ENCODE measurements at regions not wholly inside any gene's neighbourhood (a gene's known extent, or its start where the extent isn't known, plus 50 kb on each side); places are given as distances from the start of the nearest gene placed in this dataset.

DNA sequence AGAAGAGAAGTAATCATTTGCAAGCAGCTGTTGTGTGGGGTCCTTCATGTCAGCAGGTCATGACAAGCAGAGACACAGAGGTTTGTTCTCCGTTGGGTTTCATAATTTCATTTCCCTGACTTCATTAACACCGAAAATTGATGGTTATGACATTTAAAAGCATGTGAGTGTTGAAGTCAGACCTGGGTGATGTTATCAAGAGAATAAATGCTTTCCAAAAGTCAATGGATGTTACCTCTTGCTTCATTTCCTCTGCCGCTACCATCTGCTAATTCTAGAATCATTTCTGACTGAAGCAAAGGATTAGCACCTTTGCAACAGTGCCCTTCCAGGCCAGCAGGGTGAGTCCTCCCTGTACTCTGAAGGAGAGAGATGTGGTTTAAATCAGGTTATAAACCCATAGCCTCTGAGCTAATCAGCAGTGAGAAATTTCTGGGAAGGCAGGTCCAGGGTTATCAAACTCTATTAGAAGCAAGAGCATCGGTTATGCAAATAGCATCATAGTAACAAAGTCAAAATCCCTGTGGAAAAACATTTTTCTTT, 446.2 kb downstream of the PIK3C3 start:
- no peak for DNase-seq (ENCODE audit: low read depth, low spot score)

DNA sequence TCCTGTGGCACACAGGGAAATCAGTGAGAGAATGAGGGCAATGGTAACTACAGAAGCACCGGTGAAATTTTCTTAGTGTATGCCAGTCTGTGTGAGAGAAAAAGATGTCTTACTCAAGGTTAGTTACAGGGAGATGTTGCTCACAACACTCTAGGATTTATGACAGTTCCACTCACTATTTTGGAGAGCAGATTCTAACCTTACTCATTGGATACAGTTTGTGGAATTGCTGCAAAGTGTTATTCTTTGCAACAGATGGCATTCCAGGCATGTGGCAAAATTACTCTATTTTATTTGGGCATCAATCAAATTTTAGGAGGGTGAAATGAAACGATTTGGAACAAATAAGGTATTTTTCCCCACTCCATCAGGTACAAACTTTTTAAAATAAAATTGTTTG, 449.1 kb downstream of the PIK3C3 start:
- no peak for DNase-seq (ENCODE audit: low read depth, low spot score)

DNA sequence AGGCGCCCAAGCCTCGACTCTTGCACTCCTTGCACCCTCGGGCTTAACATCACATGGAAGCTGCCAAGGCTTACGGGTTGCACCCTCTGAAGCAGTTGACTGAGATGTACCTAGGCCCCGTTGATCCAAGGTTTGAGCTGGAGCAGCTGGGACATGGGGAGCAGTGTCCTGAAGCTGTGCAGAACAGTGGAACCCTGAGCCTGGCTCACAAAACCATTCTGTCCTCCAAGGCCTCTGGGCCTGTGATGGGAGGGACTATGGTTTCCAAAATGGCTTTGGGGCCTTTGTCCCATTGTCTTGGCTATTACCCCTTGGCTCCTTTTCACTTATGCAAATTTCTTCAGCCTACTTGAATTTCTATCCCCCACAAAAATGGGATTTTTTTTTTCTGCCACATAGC, 454.0 kb downstream of the PIK3C3 start:
- DNase-seq (ENCODE audit: low read depth, low spot score) = no peak

DNA sequence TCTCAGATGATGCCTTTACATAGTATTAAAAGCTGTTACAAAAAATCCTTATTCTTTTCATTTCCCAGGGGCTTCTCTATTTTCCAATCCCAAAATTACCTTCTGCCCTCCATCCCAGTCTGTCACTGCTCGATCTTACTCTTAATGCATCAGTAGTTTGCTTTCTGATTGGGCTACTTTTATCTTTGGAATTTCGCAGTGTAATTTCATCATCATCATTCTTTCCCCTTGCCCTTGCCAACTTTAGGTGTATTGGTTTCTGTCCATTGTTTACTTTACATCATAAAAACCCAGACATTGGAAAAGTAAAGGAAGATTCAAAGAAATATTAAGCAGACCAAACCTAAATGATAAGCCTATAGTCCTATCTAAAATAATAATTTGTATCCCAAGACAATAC, 457.2 kb downstream of the PIK3C3 start:
- DNase-seq (ENCODE audit: low read depth, low spot score) = no peak

DNA sequence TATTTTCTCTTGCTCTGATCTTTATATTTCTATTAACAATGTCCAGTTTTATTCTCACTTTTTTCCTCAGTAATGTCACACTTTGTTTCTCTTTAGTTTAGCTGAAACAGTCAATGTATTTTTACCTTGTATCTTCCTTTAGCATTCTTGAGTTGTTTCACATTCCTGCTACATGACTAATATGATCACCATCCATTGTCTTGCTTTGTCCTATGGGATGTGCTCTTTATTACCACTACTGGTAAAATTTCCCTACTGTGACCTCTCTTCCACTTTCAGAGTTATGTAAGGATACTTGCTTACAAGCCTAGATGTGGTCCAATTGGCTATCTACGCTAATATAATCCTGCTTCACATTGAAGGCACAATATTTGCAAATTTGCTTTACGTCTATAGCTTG, 457.9 kb downstream of the PIK3C3 start:
- DNase-seq (ENCODE audit: low read depth, low spot score) = no peak

DNA sequence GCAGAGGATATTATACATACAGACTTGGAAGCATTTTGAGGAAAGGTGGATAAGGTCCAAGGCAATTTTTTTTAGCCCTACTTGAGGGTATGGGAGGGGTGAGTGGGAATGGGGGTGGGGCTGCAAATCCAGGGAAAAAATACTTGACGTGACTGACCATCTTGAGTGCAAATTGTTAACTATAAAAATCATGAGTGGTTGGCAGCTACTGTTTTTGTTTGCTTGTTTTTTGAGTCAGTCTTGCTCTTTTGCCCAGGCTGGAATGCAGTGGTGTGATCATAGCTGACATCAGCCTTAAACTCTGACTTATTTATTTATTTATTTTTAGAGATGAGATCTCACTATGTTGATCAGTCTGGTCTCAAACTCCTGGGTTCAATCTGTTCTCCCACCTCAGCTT, 458.8 kb downstream of the PIK3C3 start:
- no peak for DNase-seq (ENCODE audit: low read depth, low spot score)

DNA sequence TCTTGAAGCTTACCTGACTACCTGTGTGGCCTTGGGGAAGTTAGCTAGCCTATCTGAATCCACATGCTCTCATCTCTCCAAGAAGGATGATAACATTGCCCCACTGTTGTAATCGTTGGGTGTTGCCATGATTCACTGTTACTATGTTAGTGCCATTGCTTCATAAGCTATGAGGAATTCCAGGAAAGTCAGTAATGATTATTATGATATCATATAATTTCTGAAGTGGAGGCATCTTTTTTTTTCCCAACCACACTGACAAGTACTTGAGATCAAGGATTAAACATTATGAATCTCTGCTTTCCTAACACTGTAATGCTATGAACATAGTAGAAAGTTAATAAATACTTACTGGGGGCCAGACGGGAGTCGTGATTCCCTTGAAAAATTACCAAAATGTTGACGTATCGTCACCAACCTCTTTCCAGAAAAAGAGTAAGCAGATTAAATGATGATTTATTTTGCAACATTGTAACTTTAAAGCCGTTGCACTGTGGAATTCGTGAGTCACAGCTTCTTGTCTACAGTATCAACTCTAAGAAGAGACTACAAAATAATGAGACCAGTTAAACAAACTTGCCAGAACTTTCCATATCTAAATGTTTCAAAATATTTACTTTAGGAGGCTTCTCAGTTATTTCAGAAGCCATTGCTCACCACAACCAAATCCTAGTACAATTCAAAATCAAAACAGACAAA, 459.9 kb downstream of the PIK3C3 start:
- peak; percentile 15 for DNase-seq (ENCODE audit: low read depth, low spot score)

DNA sequence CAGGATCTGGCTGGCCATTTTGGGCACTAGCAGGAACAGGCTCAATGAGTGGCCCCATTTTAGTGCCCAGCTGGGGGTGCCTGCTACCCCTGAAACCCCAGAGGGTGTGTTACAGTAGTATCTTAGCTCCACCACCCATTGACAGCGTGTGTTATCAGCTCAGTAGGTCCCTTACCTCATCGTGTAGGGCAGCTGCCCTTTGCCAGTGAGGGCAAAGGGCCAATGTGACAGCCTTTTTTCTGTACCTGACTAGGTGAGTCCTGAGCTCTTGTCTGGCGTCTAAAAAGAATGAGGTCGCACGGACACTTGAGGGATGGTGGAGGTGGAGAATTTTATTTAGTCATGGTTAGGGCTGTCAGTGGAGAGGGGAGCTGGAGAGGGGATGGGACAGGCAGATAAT, 462.2 kb downstream of the PIK3C3 start:
- no peak for DNase-seq (ENCODE audit: low read depth, low spot score)

DNA sequence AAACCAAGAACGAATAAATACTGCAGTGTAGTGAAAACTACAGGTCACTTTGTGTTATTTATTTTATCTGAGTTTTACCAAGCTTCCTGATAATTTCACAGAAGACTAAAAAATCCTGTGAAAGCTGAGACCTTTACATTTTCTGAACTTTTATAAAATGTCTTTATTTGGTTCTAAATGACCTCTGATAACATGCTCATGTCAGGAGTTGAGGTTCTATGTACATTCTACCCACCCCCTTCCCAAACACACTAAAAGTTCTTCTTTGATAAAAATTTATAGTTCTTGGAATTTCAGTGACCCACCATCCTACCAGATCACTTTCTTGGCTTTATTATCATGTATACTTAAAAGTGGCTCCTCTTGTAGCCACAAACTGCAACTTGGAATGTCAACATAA, 463.1 kb downstream of the PIK3C3 start:
- DNase-seq (ENCODE audit: low read depth, low spot score) = no peak

DNA sequence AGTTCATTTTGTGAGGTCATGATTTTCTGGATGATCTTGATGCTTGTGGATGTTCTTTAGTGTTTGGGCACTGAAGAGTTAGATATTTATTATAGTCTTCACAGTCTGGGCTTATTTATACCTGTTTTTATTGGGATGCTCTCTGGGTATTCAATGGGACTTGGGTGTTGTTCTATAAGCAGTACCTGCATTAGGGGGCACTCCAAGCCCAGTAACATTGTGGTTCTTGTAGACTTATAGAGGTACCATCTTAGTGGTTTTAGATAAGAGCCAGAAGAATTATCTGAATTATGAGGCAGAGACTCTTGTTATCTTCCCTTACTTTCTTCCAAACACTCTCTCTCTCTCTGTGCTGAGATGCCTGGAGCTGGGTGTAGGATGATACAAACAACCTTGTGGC, 470.0 kb downstream of the PIK3C3 start:
- DNase-seq (ENCODE audit: low read depth, low spot score) = no peak

DNA sequence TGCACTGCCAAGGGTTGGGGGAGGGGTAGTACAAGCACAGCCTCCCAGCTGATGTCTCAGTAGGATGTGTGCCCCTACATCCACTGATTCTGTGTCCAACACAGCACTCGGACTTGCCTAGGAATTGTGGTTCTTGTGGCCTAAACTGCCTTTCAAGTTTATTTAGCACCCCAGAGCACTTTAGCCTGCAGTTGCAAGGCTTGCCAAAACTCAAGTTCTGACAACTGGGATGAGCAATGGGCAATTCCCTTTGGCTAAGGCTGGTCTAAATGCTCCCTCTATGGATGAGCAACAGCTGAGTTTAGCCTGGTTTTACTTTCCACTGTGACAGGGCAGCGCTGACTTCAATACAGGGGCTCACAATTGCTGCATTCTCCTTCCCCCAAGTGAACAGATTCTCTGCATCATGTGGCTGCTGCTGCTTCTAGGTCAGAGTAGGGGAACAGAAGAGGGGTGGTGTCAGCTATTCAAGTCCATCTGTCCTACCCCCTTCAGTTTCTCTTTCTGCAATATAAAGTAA, 471.5 kb downstream of the PIK3C3 start:
- no peak for DNase-seq (ENCODE audit: low read depth, low spot score)

DNA sequence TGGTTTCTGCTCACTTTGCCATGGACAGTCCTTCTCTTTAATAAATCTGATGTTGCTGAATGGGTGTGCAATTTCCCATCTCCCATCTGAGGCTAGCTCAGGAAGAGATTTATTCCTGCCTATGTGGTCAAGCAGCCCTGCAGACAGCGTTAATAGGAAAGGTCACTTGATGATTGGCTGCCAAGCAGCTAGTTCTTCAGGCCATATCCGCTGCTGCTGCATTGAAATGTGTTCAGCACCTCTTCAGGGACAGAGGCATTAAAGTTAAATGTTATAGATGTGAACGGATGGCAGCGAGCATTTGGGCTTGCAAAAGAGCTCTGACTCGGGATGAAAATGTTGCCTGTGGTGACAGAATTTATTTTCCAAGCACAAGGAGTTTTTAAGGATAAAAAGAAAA, 474.2 kb downstream of the PIK3C3 start:
- DNase-seq (ENCODE audit: low read depth, low spot score) = no peak

DNA sequence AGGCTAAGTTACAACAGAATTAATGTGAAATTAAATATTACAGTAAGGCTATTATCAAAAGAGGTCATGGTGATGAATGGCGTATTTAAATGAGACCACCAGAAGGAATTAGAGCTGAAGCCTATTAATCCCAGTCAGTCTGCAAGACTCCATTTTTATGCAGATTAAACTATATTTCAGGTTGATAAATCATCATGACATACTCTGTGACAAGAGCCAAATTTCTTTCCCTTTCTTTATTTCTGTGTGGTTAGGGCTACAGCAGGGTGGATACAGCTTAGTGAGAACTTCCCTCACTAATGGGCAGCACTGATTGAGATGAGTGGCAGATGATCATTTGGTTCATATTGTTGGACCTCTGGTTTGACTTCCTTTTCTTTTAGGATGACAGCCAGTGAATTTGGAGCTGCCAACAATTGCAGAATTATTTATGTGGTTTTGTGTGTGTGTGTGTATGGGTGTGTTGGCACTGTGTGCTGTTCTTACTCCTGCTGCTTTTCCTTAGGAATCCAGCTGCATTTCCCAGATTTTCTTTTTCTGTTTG, 481.3 kb downstream of the PIK3C3 start:
- no peak for DNase-seq (ENCODE audit: low read depth, low spot score)

DNA sequence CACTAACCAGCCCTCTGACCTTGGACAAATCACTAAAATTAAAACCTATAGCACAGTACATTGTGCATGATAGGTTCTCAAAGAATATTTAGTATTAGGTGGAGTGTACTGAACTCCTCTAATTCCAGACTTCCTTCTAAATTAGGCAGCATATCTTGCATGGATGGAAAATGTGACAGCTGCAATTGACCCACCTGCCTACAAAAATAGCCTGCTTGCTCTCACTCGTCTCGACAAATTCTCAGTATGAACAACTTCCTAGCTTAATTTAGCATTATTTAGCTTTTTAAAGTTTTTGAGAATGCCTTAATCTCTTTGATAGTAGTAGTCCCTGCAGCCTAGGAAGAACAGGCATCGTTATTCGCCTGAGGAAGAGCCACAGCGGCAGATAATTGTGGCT, 482.0 kb downstream of the PIK3C3 start:
- DNase-seq (ENCODE audit: low read depth, low spot score) = no peak

DNA sequence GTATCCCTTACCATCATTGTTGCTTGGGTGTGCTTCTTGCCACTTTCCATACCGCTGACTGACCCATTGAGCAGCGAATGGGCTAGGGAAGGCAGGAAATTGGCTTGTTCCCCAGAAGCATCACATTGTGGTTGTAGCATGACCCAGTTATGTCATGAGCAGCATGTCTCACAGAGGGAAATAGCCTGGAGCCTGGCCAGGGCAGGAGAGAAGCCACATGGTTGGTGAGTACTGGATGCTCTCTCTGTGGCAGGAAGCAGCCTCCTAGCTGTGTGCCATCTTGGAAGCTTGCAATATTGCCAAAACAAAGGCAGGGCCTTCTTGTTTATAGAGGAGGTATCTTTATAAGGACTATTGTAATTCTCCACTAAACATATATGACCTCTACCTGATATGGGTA, 482.6 kb downstream of the PIK3C3 start:
- DNase-seq (ENCODE audit: low read depth, low spot score) = no peak

DNA sequence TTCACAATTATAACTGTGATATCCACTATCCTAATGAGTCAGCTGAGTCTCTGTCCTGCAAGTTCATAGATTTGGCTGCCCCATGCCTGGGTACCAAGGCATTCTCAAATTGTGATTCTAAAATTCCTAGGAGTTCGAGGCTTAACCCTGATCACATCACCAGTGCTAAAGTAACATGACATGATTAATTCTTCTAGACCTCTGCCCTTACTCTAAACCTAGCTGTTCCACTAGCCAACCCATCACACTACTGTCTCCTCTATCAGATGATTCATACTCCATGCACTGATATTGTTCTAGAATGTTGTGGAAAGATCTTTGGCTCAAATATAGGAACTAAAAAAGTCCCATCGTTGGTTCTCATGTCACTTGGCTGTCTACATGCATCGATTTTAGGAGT, 487.6 kb downstream of the PIK3C3 start:
- no peak for DNase-seq (ENCODE audit: low read depth, low spot score)

DNA sequence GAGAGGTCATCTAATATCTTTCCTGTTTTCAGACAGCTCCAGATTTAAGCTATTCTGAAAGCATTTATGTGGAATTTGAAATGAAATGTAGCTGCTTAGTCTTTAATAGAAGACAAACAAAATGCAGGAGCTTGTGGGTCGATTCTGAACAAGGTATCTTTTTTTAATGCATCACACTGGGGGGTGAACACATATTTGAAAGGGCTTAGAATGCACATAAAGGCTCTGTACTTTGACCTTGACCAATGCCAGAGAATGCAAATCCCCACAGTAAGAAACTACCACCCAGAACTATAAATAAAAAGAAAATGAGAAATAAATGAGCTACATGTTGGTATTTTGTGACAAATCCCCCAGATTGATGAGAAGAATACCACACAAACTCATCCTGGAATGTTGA, 489.3 kb downstream of the PIK3C3 start:
- no peak for DNase-seq (ENCODE audit: low read depth, low spot score)

DNA sequence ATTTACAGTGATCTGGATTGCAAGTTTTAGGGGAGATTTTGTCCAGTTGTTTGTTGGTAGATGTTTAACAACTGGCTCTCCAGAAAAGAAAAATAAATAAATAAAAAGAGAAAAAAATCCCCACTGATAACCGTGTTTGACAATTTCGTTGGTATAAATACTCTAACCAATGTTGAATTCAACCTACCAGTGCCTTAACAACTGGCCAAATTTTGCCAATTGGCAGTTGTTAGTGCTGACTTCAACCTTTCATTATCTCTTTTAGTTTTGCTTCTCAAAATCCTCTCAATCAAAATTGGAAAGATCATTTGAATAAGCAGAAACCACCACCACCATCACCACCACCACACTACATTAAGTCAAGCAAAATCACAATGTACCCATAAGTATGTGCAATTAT, 490.3 kb downstream of the PIK3C3 start:
- no peak for DNase-seq (ENCODE audit: low read depth, low spot score)

DNA sequence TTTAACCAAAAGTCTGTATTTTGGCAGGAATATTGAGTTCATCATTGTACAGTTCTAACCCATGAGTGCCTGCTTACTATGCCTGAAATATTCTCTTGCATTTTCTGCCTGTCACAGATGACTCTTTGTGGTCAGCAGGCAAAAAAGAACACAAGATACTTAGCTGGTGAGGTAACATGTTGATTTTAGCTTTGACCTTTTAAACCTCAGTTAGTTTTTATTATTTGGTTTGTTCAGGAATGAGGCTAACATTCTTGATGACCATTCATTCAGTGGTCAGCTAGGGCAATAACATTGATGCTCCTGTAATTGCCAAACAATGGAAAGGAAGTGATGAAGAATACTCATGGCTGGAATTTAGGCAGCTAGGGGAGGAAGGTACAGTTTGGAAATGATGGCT, 491.2 kb downstream of the PIK3C3 start:
- peak; percentile 40 for DNase-seq (ENCODE audit: low read depth, low spot score)

DNA sequence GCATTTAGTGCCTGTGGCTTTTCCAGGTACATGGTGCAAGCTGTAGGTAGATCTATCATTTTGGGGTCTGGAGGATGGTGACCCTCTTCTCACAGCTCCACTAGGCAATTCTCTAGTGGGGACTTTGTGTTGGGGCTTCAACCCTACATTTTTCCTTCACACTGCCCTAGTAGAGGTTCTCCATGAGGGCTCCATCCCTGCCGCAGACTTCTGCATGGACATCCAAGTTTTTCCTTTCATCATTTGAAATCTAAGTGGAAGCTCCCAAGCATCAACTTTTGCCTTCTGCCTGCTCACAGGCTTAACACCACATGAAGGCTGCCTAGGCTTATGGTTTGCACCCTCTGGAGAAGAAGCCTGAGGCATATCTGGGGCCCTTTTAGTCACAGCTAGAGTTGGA, 492.7 kb downstream of the PIK3C3 start:
- DNase-seq (ENCODE audit: low read depth, low spot score) = no peak

DNA sequence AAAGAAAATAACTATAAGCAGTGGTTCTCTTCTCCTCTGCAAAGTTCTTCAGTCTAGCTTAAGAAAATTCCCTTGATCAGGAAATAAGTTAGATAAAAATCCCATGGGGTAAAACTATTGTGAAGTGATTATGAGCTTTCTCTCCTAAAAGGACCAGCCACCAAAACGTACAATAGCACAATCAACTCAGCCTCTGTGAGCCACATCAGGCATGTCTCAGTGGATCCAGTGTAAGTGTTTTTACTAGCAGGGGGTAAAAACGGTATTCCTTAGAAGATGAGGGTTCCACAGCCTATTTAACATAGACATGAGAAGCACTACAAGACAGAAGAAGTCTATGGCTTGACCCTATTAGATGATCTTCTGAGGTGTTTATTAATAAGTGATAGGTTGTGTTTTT, 503.2 kb downstream of the PIK3C3 start:
- no peak for DNase-seq (ENCODE audit: low read depth, low spot score)

DNA sequence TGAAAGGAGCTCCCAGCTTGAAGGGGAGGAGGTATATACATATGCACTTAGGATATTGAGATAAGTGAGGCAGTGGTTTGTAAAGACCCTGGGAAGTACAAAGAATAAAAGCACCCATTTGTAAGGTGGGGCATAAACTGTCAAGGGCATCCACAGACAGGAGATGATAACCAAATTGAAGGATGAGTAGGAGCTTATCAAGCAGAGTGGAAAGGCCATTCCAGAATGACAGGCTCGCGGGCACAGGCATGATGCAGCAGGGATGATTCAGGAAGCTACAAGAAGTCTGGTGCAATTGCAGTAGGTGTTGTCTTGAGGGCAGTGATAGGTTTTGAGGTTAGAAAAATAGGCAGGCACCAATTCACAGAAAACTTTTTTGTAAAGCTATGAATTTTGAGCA, 504.8 kb downstream of the PIK3C3 start:
- DNase-seq (ENCODE audit: low read depth, low spot score) = no peak

DNA sequence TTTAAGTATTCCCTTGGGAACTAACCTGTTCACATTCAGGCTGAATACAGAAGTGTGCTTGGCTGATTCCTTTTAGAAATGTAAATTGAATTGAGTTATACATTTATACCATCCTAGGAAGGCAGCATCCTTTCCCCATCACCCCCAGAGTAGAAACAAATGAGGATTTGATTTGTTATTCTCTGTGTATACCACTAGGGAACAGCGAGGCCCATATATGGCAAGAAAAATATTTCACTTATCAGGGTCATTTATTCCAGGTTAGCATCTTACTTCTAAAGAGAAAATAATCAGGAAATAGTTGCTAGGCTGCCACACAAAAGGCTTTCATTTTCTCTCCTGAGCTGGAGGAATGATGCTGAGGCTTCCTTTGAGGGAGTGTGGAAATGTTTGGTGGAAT, 516.9 kb downstream of the PIK3C3 start:
- DNase-seq (ENCODE audit: low read depth, low spot score) = no peak

DNA sequence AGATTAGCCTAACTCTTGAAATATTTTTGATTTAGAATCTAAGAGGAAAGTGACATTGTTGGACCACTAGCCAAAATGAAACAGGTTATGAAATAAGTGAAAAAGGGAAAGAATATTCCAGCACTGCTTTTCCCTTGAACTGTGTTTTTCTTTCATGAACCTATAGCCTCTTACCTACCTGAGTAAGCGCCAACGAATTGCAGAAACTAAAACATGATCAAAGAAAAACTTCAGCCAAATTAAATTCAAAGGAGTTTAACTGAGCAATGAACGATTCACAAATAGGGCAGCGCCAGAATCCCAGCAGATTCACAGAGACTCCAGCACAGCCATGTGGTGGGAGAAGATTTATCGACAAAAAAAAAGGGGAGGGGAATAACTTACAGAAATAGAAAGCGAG, 518.6 kb downstream of the PIK3C3 start:
- DNase-seq (ENCODE audit: low read depth, low spot score) = no peak
